Adipocyte (in vitro differentiated cells): ENCODE measurements at regions not wholly inside any gene's neighbourhood (a gene's known extent, or its start where the extent isn't known, plus 50 kb on each side); places are given as distances from the start of the nearest gene placed in this dataset.
A peak's percentile ranks its signal among the peaks of the same experiment; 100 is the strongest.

Experiments
- DNase-seq: peaks from one replicate; pipeline ENCODE4 v3.0.0-alpha.2; 2015; ENCODE audit warnings: low read depth
- H3K27me3 ChIP-seq: replicated peaks from 2 replicates; pipeline ENCODE4 v1.7.0; 2013; ENCODE audit warnings: mild to moderate bottlenecking, low read length, moderate library complexity; ENCODE audit not compliant: control insufficient read depth, insufficient read depth
- H3K36me3 ChIP-seq: 2 replicates; pipeline ENCODE4 v1.7.0; 2013; ENCODE audit warnings: low read length, mild to moderate bottlenecking, moderate library complexity; ENCODE audit not compliant: control insufficient read depth, insufficient read depth, severe bottlenecking
- H3K4me1 ChIP-seq: 2 replicates; pipeline ENCODE4 v1.7.0; 2013; ENCODE audit warnings: mild to moderate bottlenecking, low read length, moderate library complexity; ENCODE audit not compliant: control insufficient read depth, insufficient read depth
- H3K4me3 ChIP-seq: 2 replicates; pipeline ENCODE4 v1.7.0; 2013; ENCODE audit warnings: mild to moderate bottlenecking, low read length, moderate library complexity
- H3K9ac ChIP-seq: 2 replicates; pipeline ENCODE4 v1.7.0; 2013; ENCODE audit warnings: mild to moderate bottlenecking, low read length, moderate library complexity
- H3K9me3 ChIP-seq: 2 replicates; pipeline ENCODE4 v1.7.0; 2013; ENCODE audit warnings: mild to moderate bottlenecking, low read length, moderate library complexity; ENCODE audit not compliant: control insufficient read depth

DNA sequence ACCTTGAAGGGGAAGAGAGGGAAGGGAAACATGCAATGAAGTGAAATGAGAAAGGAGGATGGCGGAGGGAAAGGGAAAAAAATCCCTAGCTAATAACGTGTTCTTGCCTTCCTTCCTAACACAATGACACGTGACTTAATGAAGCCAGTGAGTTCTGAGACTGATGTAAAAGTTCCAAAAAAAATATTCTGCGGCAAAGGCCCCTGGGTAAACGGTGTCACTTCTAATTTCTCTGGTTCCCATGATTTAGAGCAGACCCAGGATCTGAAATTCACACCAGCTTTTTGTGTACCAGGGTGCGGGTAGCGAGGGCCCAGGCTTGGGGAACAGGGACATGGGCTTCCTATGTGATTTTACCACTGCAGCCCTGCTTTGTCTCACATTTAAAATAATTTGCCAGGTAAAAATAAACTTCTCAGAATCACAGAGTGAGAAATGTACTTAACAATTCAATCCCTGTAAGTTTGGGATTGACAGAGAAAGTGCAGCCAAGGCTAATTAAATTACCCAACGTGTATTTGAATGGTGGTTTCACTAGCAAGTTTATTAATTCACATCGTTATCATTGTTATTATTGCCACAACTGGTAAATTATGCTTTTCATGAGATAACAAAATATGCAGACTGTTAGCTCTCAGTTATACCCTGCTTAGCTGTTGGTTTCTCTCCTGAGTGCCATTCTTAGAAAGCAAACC lies 182.4 kb downstream of the SEM1 start:
- Histone ChIP-seq H3K36me3 (no peaks in the 10 kb centered on the region), H3K4me1 (peaks cover 10% of the 10 kb centered on the region), H3K9me3 (no peaks in the 10 kb centered on the region), H3K27me3 (no peaks in the 10 kb centered on the region), H3K4me3 (no peak overlapping the region), H3K9ac (no peak overlapping the region)
- DNase-seq = peak; percentile 64

DNA sequence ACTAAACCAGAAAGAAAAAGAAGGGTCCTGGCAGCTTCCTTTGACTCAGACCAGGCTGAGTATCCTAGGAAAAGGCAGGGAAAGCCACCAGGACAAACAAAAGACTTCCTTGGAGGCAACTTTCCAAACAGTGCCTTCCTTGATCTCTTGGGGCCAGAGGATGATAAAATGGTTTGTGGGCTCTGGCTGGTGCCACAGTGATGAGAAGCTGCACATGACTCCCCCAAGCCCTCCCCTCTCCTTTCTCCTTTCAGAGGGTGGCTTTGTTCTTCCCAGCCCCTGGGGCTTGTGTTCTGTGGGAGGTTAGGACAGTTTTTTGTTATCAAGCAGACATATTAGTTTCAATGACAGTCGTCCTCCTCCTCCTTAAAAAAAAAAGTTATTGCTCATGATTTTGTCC lies 183.2 kb downstream of the SEM1 start:
- peaks cover 10% of the 10 kb centered on the region for H3K4me1 ChIP-seq
- H3K9me3 ChIP-seq = no peaks in the 10 kb centered on the region
- no peak for DNase-seq

DNA sequence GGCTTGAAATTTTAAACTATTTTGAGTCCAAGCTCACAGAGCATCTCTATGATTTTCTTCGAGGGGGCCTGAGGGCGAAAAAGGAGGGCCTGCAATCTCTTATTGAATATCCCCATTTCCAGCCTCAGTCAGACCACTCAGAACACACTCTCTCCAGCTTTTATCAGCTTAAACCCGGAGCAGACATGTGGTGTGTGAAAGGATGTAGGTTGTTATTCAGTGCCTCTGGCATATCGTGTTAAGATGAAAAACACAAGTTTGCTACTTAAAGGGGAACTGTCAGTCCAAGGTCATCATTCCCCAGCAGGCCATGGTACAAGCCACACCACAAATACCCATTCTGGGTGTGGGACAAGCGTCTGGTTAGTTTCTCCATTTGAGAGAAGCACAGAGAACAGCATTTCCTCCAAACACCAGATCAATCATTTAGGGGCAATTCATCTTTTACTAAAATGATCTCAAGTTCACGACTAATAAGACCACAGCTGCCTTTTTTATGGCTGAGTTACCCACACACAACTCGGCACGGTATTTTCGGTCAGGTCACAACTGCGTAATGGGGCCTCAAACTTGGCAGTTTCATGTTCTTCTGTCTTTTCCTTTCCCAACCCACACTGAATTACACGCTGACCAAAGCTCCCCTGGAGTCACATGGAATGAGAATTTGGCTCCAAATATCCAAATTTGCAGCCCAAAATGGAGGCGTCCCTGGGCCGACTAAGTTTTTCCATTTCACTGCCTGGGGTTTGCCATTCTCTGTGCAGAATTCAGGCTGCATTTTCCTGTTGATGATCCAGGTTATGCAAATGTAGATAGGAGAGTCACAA lies 188.4 kb downstream of the SEM1 start:
- Histone ChIP-seq H3K27me3 (no peaks in the 10 kb centered on the region), H3K4me1 (no peaks in the 10 kb centered on the region), H3K9me3 (peaks cover 2% of the 10 kb centered on the region), H3K36me3 (no peaks in the 10 kb centered on the region), H3K9ac (no peak overlapping the region), H3K4me3 (no peak overlapping the region)
- peak; percentile 25 for DNase-seq

More for the DNA sequence above, 183.2 kb downstream of the SEM1 start:
- Histone ChIP-seq H3K27me3 (no peaks in the 10 kb centered on the region), H3K4me3 (no peak overlapping the region), H3K9ac (no peak overlapping the region), H3K36me3 (no peaks in the 10 kb centered on the region)

DNA sequence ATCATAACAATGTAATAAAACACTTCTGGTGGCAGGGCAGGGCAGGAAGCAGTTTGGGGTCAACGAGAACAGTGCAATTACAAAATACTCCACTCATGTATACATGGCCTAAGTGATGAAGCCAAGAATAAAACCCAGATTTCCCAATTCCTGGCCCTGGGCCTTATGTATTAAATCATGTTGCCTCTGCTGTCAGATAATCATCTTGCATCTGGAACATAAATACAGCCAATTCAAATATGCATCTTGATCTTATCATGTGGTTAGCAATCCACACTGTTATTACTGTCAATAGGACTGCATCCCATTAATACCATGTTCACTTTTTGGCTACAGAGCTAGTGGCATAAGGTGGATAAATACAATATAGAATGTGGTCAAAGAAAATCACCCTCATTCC lies 186.5 kb upstream of the SLC25A13 start:
- Histone ChIP-seq H3K4me1 (peaks cover 3% of the 10 kb centered on the region), H3K9me3 (no peaks in the 10 kb centered on the region), H3K4me3 (no peak overlapping the region), H3K36me3 (no peaks in the 10 kb centered on the region), H3K27me3 (peaks cover 2% of the 10 kb centered on the region), H3K9ac (no peak overlapping the region)
- peak; percentile 94 for DNase-seq

DNA sequence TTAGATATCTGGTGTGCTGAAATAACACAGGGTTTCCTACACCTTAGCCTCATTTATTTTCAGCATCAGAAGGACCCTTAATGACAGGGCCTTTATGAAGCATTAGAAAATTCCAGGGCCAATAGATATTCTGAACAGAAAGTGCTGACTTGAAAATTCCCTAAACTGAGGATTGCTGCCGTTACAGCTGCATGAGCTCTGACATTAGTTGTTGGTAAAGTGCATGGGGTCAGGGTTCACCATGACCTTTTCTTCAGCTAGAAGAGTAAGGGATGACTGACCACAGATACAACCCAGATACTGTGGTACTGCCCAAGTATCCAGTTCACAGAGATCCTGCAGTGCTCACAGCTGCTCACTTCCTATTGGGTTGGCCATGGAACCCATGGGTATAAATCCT lies 181.7 kb upstream of the SLC25A13 start:
- H3K4me3 ChIP-seq = no peak overlapping the region
- no peak for DNase-seq
- H3K9ac ChIP-seq = no peak overlapping the region

DNA sequence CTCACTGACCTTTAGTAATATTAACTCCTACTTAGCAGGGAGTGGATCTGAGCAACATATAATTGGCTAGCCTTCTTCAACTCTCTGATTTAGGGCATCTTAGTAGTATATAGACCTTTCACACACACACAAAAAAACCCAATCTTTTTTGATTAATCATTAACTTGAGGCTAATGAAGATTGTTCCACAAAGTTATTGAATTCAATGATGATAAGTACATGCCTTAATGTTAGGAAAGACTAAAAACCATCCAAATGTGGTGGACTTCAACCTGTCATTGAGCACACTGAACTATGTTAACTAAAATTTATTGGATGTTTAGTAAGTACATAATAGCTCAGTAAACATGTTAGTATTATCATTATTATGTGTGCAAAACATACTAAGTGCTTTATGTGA lies 179.4 kb upstream of the SLC25A13 start:
- Histone ChIP-seq H3K4me1 (no peaks in the 10 kb centered on the region), H3K9me3 (no peaks in the 10 kb centered on the region), H3K36me3 (no peaks in the 10 kb centered on the region), H3K4me3 (no peak overlapping the region), H3K9ac (no peak overlapping the region), H3K27me3 (no peaks in the 10 kb centered on the region)
- DNase-seq = no peak

More for the DNA sequence above, 181.7 kb upstream of the SLC25A13 start:
- Histone ChIP-seq H3K4me1 (peaks cover 2% of the 10 kb centered on the region), H3K27me3 (no peaks in the 10 kb centered on the region), H3K36me3 (no peaks in the 10 kb centered on the region), H3K9me3 (no peaks in the 10 kb centered on the region)

DNA sequence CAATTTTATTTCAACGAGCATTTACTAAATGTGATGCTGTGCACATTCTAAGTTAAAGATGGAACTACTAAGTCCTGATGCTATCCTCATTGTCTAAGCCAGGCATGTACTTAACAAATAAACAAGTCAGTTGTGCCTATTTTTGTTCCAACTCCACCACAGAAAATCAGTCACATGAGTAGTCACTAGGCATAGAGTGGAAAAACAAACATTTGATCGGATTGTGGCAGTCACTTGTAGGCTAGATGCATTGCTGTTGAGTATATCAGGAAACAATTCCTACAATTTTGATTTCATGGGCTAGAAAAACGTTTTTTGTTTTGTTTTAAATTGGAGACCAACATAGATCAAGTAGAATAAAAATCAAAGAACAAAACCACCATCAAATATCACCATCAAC lies 177.6 kb upstream of the SLC25A13 start:
- peak; percentile 23 for DNase-seq
- no peaks in the 10 kb centered on the region for H3K9me3 ChIP-seq
- H3K27me3 ChIP-seq = no peaks in the 10 kb centered on the region
- H3K9ac ChIP-seq = no peak overlapping the region
- no peaks in the 10 kb centered on the region for H3K36me3 ChIP-seq
- H3K4me3 ChIP-seq = no peak overlapping the region
- no peaks in the 10 kb centered on the region for H3K4me1 ChIP-seq

DNA sequence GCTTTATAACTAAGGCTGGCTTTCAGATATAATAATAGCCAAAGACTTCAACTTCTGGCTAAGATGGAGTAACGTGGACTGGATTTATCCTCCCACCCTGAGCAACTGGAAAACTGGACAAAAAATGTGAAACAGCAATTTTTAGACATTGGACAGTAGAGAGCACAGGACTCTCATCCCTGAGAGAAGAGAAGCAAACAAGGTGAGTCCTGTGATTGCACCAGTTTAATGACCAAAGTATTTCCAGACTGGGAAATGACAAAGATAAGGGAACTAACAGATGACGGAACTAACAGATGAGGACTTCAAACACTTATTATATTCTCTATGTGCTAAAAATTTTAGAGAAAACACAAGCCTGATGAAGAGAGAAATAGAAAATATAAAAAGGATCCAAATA lies 175.7 kb upstream of the SLC25A13 start:
- no peak overlapping the region for H3K9ac ChIP-seq
- H3K36me3 ChIP-seq = no peaks in the 10 kb centered on the region
- no peaks in the 10 kb centered on the region for H3K27me3 ChIP-seq
- no peak for DNase-seq
- no peaks in the 10 kb centered on the region for H3K9me3 ChIP-seq
- H3K4me3 ChIP-seq = no peak overlapping the region
- no peaks in the 10 kb centered on the region for H3K4me1 ChIP-seq

DNA sequence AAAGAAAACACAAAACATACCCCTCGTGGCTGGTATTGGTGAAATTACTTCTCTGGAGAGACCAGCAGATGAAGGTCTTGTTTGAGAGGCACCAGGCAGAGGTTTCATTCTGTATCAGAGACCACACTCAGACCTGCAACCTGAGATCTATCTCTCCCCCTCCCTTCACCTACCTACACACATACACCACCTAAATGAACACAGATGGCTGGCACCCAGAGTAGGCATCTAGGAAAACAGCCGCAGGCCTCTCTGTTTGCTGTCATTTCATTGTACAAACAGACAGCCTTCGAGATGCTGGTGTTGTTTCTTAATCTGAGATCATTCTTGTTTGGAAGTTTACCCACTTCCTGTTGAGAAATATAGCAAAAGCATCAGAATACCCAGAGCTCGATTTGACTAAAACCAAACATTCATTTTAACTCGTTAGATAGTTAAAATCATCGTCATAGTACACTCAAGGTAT lies 173.9 kb upstream of the SLC25A13 start:
- no peaks in the 10 kb centered on the region for H3K4me1 ChIP-seq
- H3K9ac ChIP-seq = no peak overlapping the region
- peak; percentile 34 for DNase-seq
- H3K4me3 ChIP-seq = no peak overlapping the region
- H3K36me3 ChIP-seq = no peaks in the 10 kb centered on the region
- H3K27me3 ChIP-seq = no peaks in the 10 kb centered on the region
- no peaks in the 10 kb centered on the region for H3K9me3 ChIP-seq

DNA sequence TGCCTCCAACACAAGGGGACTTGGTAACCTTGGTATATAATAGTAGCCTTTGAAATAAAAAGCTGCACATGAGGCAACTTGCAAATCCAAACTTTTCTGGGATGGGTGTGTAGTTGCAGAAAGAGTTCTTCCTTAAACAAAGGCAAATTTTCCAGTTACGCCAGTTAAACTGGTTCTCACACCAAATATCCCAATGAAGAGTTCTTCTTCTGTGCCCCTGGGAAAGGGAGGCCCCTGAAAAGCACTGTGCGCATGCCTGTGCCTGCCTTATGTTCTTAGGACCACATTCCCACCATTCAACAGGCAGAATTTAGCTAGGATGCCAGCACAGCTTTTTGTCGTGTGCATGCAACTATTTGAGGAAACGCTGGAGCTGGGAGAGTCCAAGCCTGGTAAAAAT lies 164.8 kb upstream of the SLC25A13 start:
- no peaks in the 10 kb centered on the region for H3K27me3 ChIP-seq
- H3K4me1 ChIP-seq = no peaks in the 10 kb centered on the region
- H3K36me3 ChIP-seq = no peaks in the 10 kb centered on the region
- H3K9me3 ChIP-seq = no peaks in the 10 kb centered on the region
- DNase-seq = no peak
- no peak overlapping the region for H3K4me3 ChIP-seq
- no peak overlapping the region for H3K9ac ChIP-seq

DNA sequence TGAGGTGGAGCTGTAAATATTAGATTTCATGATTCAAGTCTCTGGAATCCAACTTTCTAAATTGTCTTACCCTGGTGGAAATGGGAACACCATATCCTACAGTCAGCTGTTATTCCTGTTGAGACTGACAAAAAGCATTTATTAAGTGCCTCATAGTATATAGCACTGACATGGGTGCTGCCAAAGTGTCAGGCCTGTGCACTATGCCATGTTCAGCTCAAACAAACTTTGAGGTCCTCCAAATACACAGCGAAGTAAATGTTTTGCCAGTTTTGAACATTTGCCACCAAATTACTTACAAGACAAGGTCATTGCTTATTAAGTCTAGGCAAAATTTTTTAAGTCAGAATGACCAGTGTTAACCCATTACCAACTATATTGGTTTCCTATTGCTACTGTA lies 162.9 kb upstream of the SLC25A13 start:
- Histone ChIP-seq H3K9me3 (no peaks in the 10 kb centered on the region), H3K27me3 (no peaks in the 10 kb centered on the region), H3K36me3 (no peaks in the 10 kb centered on the region), H3K4me1 (no peaks in the 10 kb centered on the region), H3K9ac (no peak overlapping the region), H3K4me3 (no peak overlapping the region)
- no peak for DNase-seq
